Stimulated activated CD4-positive, alpha-beta T cell treated with anti-CD3 and anti-CD28 coated beads, Interleukin-2, amount 100 ng/mL, for 4 hours (primary cell): ENCODE measurements at regions not wholly inside any gene's neighbourhood (a gene's known extent, or its start where the extent isn't known, plus 50 kb on each side); places are given as distances from the start of the nearest gene placed in this dataset.

Source experiments
- DNase-seq: peaks from one replicate; pipeline ENCODE4 v3.0.0-alpha.2; 2020; ENCODE audit warnings: low read depth

DNA sequence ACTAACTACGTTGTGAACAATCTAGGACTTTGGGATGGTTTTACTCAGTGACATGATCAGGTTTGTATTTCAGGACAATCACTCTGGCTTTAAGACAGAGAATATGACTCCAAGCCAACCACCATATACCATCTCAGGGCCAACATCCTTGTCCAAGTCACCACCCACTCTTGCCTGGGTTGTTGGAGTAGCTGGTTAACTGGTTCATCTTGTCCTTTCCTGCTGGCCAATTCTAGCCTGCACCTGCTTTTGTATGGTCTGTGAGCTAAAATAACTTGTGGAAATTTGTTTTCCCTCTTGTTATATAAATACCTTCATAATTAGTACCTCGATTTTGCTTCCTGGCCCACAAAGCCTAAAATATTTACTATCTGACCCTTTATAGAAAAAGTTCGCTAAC is 306.8 kb upstream of the STT3B start:
- no peak for DNase-seq

DNA sequence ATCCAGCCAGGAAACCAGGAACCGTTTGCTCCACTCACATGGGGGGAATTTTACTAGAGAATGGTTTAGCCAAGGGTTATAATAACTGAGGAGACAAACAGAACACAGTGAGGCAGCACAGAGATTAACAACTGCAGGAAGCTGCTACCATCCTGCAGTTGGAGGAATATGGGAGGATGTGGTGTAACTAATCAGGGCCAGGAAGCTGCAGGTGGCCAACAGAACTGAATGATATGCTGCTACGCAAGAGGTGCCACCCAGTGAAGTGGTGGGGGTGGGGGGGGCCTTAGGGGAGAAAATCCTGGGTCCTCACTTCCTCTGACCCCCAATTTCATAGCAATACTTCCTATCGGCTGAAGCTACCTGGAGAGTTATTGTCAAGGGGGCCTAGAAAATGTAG is 306.4 kb upstream of the STT3B start:
- DNase-seq, result no peak

DNA sequence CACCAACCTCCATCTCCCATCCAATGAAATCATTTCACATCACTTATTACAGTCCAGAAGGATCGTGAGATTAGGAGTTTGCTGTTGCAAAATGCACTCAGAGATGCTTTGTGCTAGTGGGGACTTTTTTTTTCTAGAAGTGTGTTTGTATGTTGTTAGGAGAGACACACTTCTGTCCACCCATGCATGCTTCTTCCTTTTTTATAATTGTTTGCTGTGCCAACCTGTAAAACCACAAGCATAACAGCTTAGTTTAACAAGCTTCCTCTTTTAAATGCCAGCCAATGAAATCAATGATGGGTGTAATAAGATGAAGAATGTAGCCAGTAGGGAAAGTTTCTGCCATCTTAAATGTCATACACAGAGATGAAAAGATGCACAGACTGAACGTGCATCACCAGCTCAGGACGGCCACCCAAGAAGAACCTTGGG is 305.6 kb upstream of the STT3B start:
- DNase-seq, result no peak

DNA sequence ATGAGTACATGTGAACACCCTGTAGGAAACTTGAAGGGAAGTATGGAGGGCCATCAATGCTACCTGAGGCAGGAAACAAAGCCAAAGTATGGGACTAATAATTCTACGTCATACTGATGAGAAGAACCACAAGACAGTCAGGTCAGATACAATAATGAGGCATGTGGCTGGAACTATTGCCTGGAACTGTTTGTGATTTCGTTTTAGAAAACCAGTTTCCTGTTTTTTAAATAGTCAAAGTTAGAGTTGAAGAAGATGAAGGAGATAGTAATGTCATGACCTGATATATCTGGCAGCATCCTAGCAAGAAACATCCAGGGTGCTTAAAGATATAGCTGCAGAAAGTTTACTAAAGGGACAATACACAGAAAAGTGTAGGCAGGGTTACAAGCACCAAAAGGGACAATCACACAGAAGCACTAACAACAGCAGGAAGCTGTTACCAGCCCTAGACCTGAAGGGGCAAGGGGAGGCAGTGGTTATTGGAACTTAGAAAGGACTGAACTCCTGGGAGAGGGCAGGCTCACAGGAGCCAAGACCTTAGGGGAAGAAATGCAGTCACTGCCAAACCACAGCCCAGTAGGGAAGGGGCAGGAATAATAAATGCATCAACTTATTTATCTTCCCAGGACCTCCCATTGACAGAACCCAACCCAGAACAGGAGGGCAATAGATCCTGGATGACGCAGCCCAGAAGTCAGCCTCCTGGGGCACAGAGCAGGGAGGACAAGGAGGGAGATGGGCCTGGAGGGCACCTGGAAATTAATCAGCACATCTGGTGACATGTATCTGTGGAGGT is 302.1 kb upstream of the STT3B start:
- DNase-seq, result no peak

DNA sequence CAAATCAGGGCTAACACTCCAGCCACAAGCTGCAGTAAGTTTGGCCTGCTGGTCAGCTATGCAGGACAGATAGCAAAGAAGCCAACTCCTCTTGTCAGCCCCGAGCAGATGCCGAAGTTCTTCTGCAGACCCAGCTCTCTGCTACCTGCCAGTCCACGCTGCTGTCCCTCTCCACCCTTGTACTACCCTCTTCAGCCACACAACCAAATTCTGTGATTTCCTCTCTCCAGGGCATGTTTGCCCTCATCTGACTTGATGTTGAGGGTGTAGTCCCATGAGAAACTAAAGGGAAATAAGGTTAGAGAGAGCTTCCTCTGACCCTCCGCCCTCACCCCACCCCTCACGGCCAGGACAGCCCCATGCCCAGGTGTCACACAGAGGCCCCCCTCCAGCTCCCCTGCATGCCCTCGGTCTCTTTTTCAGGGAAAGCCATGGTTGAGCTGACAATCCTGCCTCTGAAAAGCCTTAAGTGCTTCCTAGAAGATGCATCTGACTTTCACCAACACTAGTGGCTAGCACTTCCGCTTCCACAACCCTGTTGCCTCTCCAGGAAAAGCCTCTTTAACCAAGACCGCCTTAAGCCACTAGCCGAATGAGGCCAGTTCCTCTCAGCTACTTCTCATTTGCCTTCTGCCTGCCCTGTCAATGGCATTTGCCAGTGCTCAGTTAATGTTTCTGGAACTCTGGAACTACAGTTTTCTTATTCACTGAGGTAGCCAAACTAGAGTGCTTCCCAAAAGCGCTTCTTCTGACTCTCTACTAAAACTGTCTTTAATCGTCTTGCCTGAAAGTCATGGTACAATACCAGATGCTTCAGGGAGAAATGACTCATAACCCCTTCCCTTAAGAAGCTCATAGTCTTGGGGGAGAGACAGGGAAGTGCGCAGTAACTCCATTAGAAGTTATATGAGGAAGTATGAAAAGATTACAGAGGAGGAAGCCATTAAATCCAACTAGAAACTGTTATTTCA is 300.4 kb upstream of the STT3B start:
- DNase-seq, result no peak

DNA sequence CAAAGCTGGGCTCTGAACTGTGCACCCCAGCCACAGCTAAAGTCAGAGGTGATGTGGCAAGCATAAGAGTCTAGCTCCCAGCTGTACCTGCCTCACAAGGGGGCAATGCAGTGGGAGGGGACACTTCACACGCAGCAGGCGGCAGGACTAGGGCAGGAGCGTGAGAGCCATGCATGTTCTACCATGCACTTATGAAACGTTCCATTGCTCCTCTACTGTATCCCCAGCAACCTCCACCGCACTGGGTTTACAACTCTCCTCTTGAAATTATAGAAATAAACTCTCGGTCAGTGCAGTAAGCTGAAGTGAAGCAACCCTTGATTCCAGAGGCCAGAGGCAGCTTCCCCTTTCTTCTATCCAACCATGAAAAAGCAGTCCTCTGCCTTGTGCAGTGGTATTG is 298.6 kb upstream of the STT3B start:
- no peak for DNase-seq

DNA sequence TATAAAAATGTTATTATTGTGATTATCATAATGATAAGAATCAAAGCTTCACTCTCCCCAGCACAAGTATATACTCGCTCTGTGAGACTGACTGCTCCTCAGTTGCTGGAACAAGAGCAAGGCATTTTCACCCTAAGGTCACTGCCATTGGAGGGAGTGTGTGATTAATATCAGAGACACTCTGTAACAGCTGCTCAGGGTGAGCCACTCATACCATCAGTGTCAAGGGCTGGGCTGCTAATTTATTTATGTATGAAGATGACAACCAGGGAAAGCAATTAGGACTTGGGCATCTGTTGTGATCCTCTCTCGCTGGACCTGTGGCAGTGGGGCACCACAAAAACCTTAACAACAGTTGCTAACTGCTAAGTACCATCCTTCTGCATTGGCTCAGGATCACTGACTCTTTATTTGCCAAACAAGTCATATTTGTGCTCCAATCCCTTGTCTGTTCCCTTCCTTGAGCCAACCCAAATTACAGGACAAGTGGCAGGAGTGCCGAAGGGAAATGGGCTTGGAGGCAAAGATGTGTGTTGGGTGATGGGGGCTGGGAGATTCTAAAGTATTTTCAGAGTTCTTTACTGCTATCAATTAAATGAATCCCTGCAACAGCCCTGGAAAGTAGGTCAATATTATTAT is 297.5 kb upstream of the STT3B start:
- no peak for DNase-seq

DNA sequence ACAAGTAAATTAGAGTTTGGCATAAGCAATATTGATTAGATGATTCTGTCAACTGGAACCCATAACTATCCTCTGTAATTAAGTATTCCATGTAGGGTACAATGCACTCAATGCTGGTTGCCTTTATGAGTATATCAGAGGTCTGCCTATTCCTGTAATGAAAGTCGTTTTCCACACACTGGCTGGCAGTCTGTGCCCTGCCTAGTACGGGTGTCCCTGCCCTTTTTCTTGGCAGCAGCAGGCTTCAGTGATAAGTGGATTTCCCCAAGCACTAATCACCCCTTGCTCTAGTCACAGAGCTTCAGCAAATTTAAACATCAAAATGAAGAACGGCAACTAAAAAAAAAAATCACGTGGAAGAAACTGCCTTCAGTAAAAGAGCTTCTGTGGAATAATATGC is 294.8 kb upstream of the STT3B start:
- no peak for DNase-seq

DNA sequence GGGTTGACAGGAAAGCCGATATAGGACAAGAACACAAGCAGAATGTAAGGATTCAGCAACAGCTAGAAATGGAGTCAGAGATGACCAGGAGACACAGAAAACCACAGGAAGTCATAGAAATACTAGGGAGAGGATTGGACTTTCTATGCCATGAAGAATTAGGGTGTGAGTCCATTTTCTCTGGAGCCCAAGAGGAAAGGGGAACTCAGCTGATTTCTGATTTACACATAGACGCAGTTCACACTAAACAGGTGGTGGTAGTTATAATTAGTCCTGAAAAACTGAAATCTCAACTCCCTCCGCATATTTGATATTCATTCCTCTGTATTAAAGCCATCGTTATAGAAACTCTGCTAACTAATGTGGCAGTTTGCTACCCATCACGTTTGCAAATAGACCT is 292.7 kb upstream of the STT3B start:
- no peak for DNase-seq

DNA sequence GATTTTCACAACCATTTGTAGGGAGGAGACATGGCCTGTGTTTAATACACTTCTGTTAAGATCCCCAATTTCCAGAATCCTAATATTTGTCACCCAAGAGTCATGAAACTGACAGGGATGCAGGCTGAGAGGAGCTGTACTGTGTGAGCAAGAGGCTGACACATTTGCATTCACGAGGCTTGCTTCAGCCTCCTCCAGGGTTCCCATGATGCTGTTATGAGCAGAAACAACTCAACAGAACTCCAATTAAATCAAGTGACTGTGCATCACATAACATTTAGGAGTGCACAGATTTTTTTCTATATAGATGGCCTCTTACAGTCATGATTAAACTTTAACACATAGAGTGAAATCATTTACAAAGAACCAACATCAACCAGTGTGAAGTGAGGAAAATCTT is 292.3 kb upstream of the STT3B start:
- DNase-seq, result no peak

DNA sequence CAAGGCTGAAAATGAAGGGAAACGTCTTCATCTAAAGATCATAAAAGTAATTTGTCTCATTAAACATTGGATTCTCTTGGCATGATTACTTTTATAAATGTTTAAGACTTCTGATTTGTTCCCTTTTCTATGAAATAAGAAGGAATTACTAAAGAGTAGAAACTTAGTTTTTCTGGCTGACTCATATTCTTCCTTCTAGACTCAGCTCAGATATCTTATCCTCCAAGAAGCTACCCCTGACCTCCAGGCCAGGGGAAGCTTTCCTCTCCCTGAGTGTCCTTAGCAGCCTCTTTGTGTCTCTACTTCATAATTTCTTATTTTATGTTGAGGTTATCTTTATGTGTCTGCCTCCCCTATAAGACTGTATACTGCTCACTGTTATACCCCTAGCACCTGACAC is 291.9 kb upstream of the STT3B start:
- no peak for DNase-seq

DNA sequence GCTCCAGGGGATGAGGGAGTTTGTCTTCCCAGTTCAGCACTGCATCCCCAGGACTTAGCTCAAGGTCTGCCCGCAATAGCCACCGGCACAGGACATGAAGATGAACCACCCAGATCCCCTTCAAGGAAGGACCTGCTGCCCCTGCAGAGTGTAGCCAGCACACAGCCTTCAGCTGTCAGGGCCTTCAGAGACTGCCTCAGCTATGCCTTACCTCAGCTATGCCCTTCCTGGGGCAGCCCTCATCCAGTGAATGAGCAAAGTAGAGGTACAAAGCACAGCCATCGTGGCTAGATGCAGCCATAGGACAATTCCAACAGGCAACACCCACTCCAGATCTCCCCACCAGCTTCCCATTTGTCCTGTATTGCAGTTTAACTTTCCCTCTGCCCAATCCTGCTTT is 291.2 kb upstream of the STT3B start:
- DNase-seq, result no peak

DNA sequence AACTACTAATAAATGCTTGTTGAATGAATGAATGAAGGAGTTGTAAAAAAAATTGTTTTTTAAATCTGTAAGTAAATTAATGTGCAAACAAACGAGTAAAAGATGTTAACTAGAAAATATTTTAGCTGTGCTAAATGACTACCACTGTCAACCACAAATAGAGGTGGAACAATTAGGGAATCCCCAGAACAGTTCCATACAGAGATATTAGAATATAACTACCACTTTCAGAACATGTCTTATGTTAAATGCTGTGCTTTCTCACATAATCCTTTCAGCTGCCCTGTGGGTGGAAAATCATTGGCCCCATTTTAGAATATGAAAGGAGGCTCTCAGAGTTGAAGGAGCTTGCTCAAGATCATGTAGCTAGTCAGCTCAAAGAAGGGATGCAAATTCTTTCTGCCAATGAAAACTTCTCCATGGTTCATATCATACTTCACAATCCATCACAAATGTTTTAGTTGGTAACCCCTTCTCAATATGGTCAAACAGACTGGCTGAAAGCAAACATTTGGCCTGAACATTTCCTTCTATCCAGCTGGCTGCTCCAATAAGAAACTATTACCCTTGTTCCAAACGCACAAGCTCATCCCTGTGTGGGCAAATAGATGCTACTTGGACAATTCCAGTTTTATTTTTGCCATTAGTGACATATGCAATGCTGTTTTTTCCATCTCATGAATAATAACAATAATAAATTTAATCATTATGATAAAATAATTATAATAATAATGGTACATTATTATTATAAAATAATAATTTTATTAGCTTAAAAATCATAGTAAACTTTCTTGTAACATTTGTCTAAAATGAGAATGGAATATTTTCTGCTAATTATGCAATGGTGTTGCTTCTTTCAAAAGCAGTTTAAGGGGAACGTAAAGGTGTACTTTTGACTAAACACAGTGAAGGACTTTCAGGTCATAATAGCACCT is 290.4 kb upstream of the STT3B start:
- DNase-seq, result no peak

DNA sequence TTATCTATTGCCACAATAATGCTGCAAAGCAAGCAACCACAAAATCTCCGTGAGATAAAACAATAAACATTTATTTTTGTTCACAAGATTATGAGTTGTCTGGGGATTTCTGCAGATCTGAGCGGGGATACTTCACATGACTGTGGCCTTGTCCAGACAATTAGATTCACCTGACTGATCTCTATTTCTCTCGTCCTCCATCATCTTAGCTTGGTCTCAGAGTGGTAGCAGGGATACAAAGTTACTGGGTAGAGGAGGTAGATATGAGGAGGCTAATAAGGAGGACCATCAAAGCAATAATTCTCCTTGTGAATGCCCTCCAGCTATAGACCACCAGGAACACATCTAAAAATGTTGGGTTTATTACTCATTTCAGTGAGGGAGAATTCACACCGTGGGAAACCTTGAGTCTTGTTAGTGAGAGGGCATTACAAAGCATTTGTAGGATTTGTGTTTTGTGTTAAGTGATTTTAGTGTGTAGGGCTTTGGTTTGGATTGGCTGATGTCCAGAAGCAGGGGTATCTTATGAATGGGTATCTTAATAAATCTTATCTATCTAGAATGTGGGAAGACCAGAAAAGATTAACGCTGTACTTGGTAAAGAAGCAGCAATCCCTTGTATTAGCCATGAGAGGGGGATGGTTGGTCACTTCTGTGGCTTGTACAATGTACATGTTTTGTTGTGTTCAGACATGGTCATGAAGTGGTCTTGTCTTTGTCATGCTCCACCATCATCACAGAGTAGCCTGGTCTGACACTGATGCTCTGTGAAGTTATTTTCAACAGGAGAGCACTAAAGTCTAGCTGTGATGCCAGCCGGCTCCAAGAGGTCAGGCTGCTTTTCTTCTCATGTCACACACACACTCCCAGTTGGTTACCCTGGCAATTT is 287.6 kb upstream of the STT3B start:
- DNase-seq, result no peak

DNA sequence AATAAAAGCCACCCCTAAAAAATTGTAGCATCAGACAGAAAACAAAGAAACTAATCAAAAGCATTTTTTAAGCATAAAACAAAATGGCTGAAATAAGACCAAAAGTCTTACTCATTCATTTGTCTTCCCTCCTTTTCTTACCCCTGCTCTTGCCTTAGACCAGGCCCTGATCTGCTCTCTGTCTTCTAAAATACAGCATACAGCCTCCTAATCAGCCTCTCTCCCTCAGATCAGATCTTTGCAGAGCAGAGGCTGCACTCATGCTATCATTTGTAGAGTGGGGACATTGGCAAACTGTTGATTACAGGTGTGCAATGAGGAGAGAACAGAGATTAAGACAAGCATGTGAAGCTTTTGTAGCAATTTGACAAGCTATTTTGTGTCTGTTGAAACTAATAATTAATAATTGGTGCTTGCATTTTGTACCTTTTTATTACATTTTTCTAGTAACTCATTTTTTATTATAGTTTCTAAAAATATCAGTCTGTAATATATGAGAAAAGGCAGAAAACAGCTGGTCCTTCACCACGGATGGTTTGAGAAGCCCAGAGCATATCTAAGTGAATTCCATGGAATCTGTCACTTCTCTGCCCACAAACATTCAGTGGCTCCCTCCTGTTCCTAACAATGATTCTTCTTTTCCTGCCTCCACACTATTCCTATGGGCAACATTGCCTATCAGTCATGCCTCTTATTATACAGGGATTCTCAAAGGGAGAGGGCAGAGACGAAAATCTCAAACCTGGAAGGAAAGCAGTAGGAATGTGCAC is 286.2 kb upstream of the STT3B start:
- DNase-seq, result no peak

DNA sequence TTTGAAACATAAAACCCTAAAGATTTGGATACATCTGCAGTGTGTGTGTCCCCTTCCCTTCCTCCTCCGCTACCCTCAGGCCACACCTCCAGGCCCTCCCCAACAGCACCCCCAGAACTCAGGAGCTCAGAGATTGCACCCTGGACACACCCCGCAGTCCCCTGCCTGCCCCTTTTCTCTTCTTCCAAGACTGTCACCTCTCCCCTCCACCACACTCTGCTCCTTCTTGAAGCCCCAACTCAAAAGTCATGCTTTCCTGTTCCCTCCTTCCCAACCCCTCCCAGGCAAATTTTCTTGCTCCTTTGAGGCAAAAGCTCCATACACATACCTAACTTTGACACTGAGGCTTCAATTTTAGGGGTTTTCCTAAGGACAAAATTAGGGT is 285.7 kb upstream of the STT3B start:
- DNase-seq, result no peak

DNA sequence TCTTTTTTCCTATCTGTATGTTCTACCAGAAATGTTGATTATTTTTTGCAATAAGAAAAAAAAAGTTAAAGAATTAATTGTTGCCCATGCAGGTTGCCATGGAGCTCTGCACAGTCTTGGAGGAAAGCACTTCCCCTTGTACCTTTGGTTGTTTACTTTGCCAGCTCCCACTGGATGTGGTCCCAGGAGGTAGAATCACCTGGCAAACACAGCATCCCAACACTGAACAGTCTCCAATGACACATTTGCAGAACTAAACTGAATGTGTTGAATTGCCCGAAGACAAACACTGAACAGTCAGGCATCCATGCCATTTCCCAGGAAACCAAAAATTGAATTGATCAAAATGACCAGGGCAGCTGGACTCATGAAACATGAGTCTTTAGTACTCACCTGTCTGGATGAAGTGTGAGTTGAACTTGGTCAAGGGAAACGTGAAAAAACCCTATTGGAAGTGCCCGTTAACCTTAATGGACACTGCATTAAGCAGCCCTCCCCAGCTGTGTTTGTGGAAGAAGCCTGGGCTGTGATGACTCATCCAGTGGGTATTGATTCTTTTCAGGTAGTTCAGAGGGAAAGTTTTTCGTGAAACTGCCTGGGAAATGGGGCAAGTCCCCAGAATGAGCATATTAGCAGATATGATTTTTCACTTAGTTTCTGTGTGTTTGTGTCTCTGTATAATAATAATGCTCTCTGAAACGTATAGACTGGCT is 284.7 kb upstream of the STT3B start:
- DNase-seq, result no peak

DNA sequence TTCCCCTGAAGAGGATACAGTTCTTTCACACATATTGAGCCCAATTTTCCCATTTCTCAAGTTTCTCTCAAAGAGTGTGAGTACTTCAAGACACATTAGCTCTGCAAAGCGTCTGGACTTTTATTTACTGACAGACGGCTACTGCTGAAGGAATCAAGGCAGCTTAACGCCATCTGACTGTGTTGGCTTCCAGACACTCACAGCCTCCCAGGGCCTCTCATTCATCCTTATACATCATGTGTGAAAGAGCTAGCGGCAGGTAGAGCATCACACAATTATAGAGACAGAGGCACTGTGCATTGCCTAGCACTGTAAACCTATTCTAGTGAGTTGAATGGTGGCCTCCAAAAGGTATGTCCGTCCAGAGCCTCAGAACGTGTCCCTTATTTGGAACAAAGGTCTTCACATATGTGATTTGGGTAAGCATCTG is 284.1 kb upstream of the STT3B start:
- no peak for DNase-seq

DNA sequence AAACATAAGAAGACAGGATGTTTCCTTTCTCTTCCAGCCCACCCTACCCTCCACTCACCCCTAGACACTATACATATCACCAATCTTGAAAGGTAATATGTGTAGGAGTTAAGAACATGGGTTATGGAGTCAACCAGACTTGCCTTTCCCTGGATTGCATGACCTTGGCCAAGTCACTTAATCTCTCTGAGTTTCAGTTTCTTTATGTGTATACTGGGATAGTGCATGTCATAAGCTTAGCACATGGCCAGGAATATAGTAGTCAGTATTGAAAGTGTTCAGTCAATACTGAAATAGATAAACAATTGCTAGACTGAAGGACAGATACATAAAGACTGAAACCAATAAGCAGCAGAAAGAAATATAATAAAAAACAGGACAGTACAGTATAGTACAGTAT is 283.2 kb upstream of the STT3B start:
- DNase-seq, result no peak
